ENCODE measurements at regions not wholly inside any gene's neighbourhood (a gene's known extent, or its start where the extent isn't known, plus 50 kb on each side); places are given as distances from the start of the nearest gene placed in this dataset.

GRCh38 chr9:3049636-3050035 lies 205.7 kb upstream of the PUM3 start:
- Histone ChIP-seq H4K20me1 (ENCODE audit: insufficient read depth) (no peaks in the 10 kb centered on the region), H3K27ac (ENCODE audit: low read depth in 2 of 2, low read length in 1 of 2) (no peak overlapping the region), H3K4me1 (ENCODE audit: control insufficient read depth in 1 of 2, insufficient read depth in 2 of 2, low read depth in 1 of 2, low read length in 1 of 2) (no peaks in the 10 kb centered on the region; a peak in 1 of 4 replicates), H3K9me2 (no peaks in the 10 kb centered on the region), H3F3A (replicated peaks; ENCODE audit: insufficient read depth) (no peaks in the 10 kb centered on the region), H3K79me2 (ENCODE audit: insufficient read depth) (no peaks in the 10 kb centered on the region), H3K4me2 (no peak overlapping the region), H3K9ac (no peak overlapping the region), H3K9me3 (no peaks in the 10 kb centered on the region), H2AFZ (ENCODE audit: low read depth) (peak overlapping the region; percentile 23; the same call in 1 of the 2 replicates), H3K36me3 (replicated peaks in 1 of 2; ENCODE audit: control insufficient read depth in 1 of 2, insufficient read depth in 2 of 2, low read length in 1 of 2) (no peaks in the 10 kb centered on the region), H3K27me3 (ENCODE audit: insufficient read depth) (no peaks in the 10 kb centered on the region), H3K4me3 (ENCODE audit: low read depth in 2 of 2, low read length in 1 of 2) (no peak overlapping the region)
- no peak for DNase-seq
- CTCF ChIA-PET = no interaction called here
- WGBS (ENCODE audit: low lambda C conversion rate) = 1% methylated on average over 2 of the region's 2 CpGs
- TF ChIP-seq RCOR1 (IDR thresholded peaks at IDR 0.05; ENCODE audit: low read length) (no peak), NRF1 (IDR thresholded peaks at IDR 0.05; ENCODE audit: low read depth, low read length) (no peak), GATA2 (CRISPR knock-in tag; IDR thresholded peaks at IDR 0.05) (no peak), SMC3 (IDR thresholded peaks at IDR 0.05; ENCODE audit: low read depth, low read length) (no peak), ZBTB33 (IDR thresholded peaks at IDR 0.05; ENCODE audit: borderline replicate concordance, low read depth) (no peak), TEAD4 (IDR thresholded peaks at IDR 0.05; ENCODE audit: borderline replicate concordance, insufficient read depth) (no peak), USF1 (IDR thresholded peaks at IDR 0.05; ENCODE audit: borderline replicate concordance, low read depth) (no peak), CTCF (IDR thresholded peaks at IDR 0.05) (no peak), EP300 (IDR thresholded peaks at IDR 0.05; ENCODE audit: borderline replicate concordance in 1 of 2, low read depth in 1 of 2, low read length in 1 of 2) (no peak), EZH2phosphoT487 (IDR thresholded peaks at IDR 0.05; ENCODE audit: borderline replicate concordance, low read depth) (no peak), FOSL2 (IDR thresholded peaks at IDR 0.05; ENCODE audit: borderline replicate concordance, low read depth) (no peak), CHD2 (IDR thresholded peaks at IDR 0.05; ENCODE audit: low read length, partially characterized antibody) (no peak), TAF1 (IDR thresholded peaks at IDR 0.05; ENCODE audit: borderline replicate concordance, low read depth, low read length) (no peak), YY1 (IDR thresholded peaks at IDR 0.05; ENCODE audit: low read depth) (no peak), TCF12 (IDR thresholded peaks at IDR 0.05) (no peak), RFX5 (IDR thresholded peaks at IDR 0.05; ENCODE audit: low read length) (no peak), PBX3 (IDR thresholded peaks at IDR 0.05) (no peak), NFIC (IDR thresholded peaks at IDR 0.05; ENCODE audit: borderline replicate concordance) (no peak), MAX (IDR thresholded peaks at IDR 0.05; ENCODE audit: low read depth) (no peak)
- POLR2A ChIA-PET = no interaction called here

Measured in SK-N-SH (cell line).